HL-60 (cell line): ENCODE measurements at regions not wholly inside any gene's neighbourhood (a gene's known extent, or its start where the extent isn't known, plus 50 kb on each side); places are given as distances from the start of the nearest gene placed in this dataset.

ENCODE experiments used
- POLR2AphosphoS5 ChIP-seq: IDR thresholded peaks from 2 replicates; pipeline ENCODE4 v1.6.1; 2012; ENCODE audit warnings: low read depth
- TF ChIP-seq, protein P1 (sequence below): IDR thresholded peaks from one replicate; pipeline ENCODE4 v1.5.1; 2011; ENCODE audit warnings: low read length, control low read depth, inconsistent platforms; ENCODE audit not compliant: insufficient read depth

DNA sequence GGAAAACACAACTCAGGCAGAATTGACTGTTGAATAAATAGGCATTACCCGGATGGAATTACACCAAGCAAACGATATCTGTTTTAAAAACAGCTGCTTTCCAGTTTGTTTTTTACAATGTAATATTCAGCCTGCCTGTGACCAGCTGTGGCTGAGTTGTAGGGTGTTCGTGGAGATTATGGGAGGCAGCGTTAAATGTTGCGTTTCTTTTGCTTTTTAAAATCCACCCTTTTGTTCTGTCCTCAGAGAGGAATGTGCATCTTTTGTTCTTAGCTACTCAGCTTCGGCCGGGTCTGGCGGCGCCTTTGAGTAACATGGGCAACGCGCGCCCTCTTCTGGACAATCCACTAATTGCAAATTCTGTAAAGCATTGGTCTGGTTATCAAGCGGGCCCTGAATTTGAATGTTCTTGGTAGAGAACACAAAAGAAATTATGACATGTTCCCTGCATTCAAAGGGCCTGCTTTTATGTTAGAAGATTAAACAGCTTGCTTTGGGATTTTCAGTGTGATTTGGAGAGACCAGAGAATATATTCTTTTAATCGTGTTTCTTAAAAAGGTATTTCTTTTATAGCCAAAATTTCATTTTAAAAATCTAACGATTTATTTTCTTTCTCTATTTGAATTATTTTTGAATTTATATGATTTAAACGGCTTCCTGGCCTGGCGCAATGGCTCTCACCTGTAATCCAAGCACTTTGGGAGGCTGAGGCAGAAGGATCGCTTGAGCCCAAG, 76.3 kb upstream of the TRIM2 start:
- TF ChIP-seq POLR2AphosphoS5, result no peak
- TF ChIP-seq, protein P1, sequence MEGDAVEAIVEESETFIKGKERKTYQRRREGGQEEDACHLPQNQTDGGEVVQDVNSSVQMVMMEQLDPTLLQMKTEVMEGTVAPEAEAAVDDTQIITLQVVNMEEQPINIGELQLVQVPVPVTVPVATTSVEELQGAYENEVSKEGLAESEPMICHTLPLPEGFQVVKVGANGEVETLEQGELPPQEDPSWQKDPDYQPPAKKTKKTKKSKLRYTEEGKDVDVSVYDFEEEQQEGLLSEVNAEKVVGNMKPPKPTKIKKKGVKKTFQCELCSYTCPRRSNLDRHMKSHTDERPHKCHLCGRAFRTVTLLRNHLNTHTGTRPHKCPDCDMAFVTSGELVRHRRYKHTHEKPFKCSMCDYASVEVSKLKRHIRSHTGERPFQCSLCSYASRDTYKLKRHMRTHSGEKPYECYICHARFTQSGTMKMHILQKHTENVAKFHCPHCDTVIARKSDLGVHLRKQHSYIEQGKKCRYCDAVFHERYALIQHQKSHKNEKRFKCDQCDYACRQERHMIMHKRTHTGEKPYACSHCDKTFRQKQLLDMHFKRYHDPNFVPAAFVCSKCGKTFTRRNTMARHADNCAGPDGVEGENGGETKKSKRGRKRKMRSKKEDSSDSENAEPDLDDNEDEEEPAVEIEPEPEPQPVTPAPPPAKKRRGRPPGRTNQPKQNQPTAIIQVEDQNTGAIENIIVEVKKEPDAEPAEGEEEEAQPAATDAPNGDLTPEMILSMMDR, result peak; percentile 22
